HG02610 (cell line): ENCODE measurements at regions not wholly inside any gene's neighbourhood (a gene's known extent, or its start where the extent isn't known, plus 50 kb on each side); places are given as distances from the start of the nearest gene placed in this dataset.

ENCODE experiments used
- ATAC-seq: cut with Tn5 transposase; IDR thresholded peaks from one replicate; pipeline ENCODE4 v1.9.1; 2021; ENCODE audit warnings: mild to moderate bottlenecking, moderate library complexity; ENCODE audit not compliant: unreplicated experiment

- no peak for ATAC-seq
Observed at GRCh38 chr19:28022506-28022905, 1190.4 kb downstream of the UQCRFS1 start.

GRCh38 chr19:28021259-28022185 is 1191.4 kb downstream of the UQCRFS1 start:
- ATAC-seq: no peak

- ATAC-seq: no peak
Observed at GRCh38 chr19:28020619-28021258, 1192.2 kb downstream of the UQCRFS1 start.

GRCh38 chr19:28019901-28020300 is 1193.0 kb downstream of the UQCRFS1 start:
- no peak for ATAC-seq

GRCh38 chr19:28019371-28019770 is 1193.6 kb downstream of the UQCRFS1 start:
- ATAC-seq: no peak

GRCh38 chr19:28018499-28018898 is 1194.5 kb downstream of the UQCRFS1 start:
- ATAC-seq: no peak

GRCh38 chr19:28014615-28015405 is 1198.1 kb downstream of the UQCRFS1 start:
- ATAC-seq: no peak

GRCh38 chr19:28012361-28012760 is 1200.6 kb downstream of the UQCRFS1 start:
- ATAC-seq: no peak

GRCh38 chr19:28010656-28011055 is 1202.3 kb downstream of the UQCRFS1 start:
- ATAC-seq: no peak

- no peak for ATAC-seq
Observed at GRCh38 chr19:28009696-28010095, 1203.3 kb downstream of the UQCRFS1 start.

- ATAC-seq: no peak
Observed at GRCh38 chr19:28008695-28009094, 1204.3 kb downstream of the UQCRFS1 start.

- no peak for ATAC-seq
Observed at GRCh38 chr19:28003543-28003942, 1209.4 kb downstream of the UQCRFS1 start.

GRCh38 chr19:27997069-27997468 is 1215.9 kb downstream of the UQCRFS1 start:
- ATAC-seq: no peak

- no peak for ATAC-seq
Observed at GRCh38 chr19:27993619-27994570, 1219.1 kb downstream of the UQCRFS1 start.

GRCh38 chr19:27986299-27986698 is 1226.7 kb downstream of the UQCRFS1 start:
- no peak for ATAC-seq

GRCh38 chr19:27975419-27976005 is 1237.4 kb downstream of the UQCRFS1 start:
- ATAC-seq: no peak

- no peak for ATAC-seq
Observed at GRCh38 chr19:27974082-27974513, 1238.9 kb downstream of the UQCRFS1 start.

- ATAC-seq: no peak
Observed at GRCh38 chr19:27972291-27973040, 1240.5 kb downstream of the UQCRFS1 start.

GRCh38 chr19:27971869-27972268 is 1241.1 kb downstream of the UQCRFS1 start:
- ATAC-seq: no peak
